GM12891 (cell line): ENCODE measurements at regions not wholly inside any gene's neighbourhood (a gene's known extent, or its start where the extent isn't known, plus 50 kb on each side); places are given as distances from the start of the nearest gene placed in this dataset.

Source experiments
- POLR2A ChIP-seq: IDR thresholded peaks from 2 replicates; pipeline ENCODE4 v1.6.1; 2011; ENCODE audit warnings: low read depth, low read length, control low read depth
- POLR2AphosphoS5 ChIP-seq: IDR thresholded peaks from 2 replicates; pipeline ENCODE4 v1.6.1; 2011; ENCODE audit warnings: low read depth, low read length, control low read depth
- SPI1 ChIP-seq: IDR thresholded peaks from 2 replicates; pipeline ENCODE4 v1.6.1; 2011; ENCODE audit warnings: low read depth, low read length, control low read depth
- TAF1 ChIP-seq: IDR thresholded peaks from 2 replicates; pipeline ENCODE4 v1.6.1; 2011; ENCODE audit warnings: low read depth, low read length, control low read depth

DNA sequence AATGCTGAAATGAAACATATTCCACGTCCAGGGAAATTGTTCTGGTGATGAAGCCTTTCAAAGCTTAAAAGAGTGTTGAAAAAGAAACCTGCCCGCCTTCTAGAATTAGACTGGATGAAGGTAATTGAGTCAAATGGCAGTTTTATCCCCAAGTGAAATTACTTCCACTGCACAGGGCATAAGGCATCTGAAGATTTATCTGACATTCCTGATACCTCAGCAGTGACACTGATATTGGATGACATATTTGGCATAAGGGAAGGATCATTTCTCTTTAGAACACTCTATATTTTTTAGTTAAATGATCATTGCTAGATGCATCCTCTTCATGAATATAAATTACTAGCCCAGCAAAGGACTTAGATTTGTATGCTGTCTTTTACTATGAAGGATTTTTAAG is 229.6 kb upstream of the TPK1 start:
- TF ChIP-seq POLR2AphosphoS5 (no peak), POLR2A (no peak), TAF1 (no peak), SPI1 (no peak)
